T-helper 2 cell treated with Interferon-gamma antibody and Interleukin-4, amounts not matched to agents 5 μg/mL and 100 μg/mL, for 36 hours (primary cell): ENCODE measurements at regions not wholly inside any gene's neighbourhood (a gene's known extent, or its start where the extent isn't known, plus 50 kb on each side); places are given as distances from the start of the nearest gene placed in this dataset.

Experiments
- DNase-seq: peaks from one replicate; pipeline ENCODE4 v3.0.0; 2021; ENCODE audit warnings: low spot score
- H3K27ac Mint-ChIP-seq: one replicate; pipeline ENCODE4 v1.8.0; 2021; ENCODE audit warnings: mild to moderate bottlenecking, mixed read lengths
- H3K27me3 Mint-ChIP-seq: one replicate; pipeline ENCODE4 v1.8.0; 2021; ENCODE audit warnings: low read depth, mixed read lengths
- H3K36me3 Mint-ChIP-seq: one replicate; pipeline ENCODE4 v1.8.0; 2021; ENCODE audit warnings: low read depth, mixed read lengths
- H3K4me1 Mint-ChIP-seq: one replicate; pipeline ENCODE4 v1.8.0; 2021; ENCODE audit warnings: low read depth, mixed read lengths
- H3K4me3 Mint-ChIP-seq: one replicate; pipeline ENCODE4 v1.8.0; 2022; ENCODE audit warnings: mild to moderate bottlenecking, moderate library complexity, mixed read lengths
- H3K9me3 Mint-ChIP-seq: one replicate; pipeline ENCODE4 v1.8.0; 2021; ENCODE audit warnings: mixed read lengths

DNA sequence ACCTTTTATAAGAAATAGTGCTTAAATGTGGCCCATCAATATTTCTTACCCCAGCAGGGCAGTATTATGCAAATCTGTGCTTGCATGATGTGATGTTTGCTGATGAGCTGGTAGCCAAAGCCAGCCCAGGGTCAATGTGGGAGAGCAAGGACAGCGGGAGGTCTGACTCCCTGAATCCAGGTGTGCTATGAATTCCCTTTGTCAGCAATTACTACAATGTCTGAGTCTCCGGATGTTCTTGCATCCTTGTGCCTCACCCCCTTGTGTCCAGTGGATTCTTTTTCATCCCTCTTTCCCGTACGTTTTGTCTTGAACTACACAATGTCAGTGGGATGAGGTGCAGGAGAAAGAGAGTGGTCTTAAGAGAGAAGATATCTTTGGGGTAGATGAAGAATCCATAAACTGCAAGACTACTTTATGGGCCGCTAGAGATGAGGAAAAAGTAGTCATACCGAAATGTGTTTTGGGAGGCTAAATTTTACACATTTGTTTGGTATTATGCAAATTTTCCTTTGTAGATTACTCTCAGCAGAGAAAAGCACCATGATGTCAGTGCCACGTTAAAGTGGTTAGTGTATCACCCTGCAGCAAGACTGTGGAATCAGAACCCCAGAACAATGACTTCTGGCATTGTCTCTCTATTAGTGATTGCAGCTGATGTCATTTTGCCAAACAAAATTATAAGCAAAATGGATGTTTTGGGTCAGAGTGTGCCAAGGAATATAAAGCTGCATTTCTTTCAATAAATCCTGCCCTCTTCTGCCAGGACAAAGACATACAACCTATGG is 53.5 kb upstream of the TSHZ3 start:
- no peak overlapping the region for H3K4me3 Mint-ChIP-seq
- no peaks in the 10 kb centered on the region for H3K9me3 Mint-ChIP-seq
- no peaks in the 10 kb centered on the region for H3K4me1 Mint-ChIP-seq
- H3K36me3 Mint-ChIP-seq, result no peaks in the 10 kb centered on the region
- DNase-seq, result no peak
- H3K27me3 Mint-ChIP-seq, result no peaks in the 10 kb centered on the region
- no peak overlapping the region for H3K27ac Mint-ChIP-seq

DNA sequence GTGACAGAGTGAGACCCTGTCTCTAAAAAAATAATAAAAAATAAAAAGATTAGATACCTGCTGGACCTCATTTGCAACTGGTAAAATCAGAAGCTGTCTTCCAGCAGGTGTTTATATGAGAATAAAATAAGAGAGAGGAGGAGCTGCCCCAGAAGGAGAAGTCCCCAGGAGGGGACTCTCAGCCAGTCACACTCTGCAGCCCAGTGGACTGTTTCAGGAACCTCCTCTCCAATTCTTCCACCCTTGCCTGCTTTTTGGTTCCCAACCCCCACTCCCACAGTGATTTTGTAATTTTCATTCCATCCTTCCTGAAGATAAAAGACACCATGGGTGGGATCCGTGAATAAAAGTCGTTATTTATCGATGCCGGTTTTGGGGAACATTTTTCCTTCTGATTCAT is 56.9 kb upstream of the TSHZ3 start:
- Mint-ChIP-seq H3K4me1 (no peaks in the 10 kb centered on the region), H3K4me3 (no peak overlapping the region), H3K27ac (no peak overlapping the region), H3K36me3 (no peaks in the 10 kb centered on the region), H3K9me3 (no peaks in the 10 kb centered on the region), H3K27me3 (no peaks in the 10 kb centered on the region)
- no peak for DNase-seq

DNA sequence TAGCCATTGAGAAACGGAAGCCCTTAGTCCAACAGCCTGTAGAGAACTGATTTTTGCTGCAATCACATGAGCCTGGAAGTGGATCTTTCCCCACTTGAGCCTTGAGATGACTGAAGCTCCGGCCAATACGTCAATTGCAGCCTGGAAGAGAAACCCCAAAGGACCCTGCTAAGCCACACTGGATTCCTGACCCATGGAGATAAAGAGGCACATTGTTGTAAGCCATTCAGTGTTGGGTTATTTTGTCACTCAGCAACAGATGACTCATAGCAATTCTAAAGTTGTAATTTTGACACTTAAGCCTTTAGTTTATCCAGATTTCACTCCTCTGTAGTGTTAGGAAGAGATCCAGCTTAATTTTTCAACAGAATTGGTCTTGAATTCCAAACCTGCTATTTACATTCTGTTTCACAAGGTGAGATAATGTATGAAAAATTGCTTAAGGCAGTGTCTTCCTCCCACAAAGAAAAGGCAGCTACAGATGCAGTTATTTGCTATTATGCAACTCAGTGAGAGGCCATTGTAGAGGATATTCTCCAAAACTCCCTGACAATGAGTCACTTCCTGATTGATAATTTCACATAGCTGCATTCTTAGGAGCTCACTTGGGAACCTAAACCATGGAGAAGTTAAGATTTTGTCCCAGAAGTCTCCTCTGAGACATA is 59.4 kb upstream of the TSHZ3 start:
- Mint-ChIP-seq H3K27me3 (no peaks in the 10 kb centered on the region), H3K4me1 (no peaks in the 10 kb centered on the region), H3K36me3 (no peaks in the 10 kb centered on the region), H3K9me3 (no peaks in the 10 kb centered on the region), H3K4me3 (no peak overlapping the region), H3K27ac (no peak overlapping the region)
- DNase-seq, result no peak

DNA sequence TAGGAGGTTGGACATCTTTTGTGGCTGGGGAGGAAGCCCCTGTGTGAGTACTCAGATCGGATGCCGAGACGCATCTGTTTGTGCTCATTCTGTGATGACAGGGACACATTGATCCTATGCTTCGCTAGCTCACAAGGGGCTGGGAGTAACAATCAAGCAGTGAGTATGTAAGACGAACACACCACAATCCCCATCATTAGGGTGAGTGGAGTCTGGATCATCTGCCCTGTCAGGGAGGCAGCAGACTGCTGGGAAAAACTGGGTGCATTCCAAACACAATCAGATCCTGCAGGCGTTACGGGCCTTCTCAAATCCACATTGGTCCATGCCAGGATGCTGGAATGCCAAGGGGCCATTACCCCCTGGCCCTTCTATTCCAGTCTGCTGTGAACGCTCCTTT is 64.1 kb upstream of the TSHZ3 start:
- Mint-ChIP-seq H3K9me3 (no peaks in the 10 kb centered on the region), H3K4me3 (no peak overlapping the region), H3K27ac (no peak overlapping the region), H3K36me3 (no peaks in the 10 kb centered on the region), H3K4me1 (no peaks in the 10 kb centered on the region), H3K27me3 (no peaks in the 10 kb centered on the region)
- DNase-seq, result no peak

DNA sequence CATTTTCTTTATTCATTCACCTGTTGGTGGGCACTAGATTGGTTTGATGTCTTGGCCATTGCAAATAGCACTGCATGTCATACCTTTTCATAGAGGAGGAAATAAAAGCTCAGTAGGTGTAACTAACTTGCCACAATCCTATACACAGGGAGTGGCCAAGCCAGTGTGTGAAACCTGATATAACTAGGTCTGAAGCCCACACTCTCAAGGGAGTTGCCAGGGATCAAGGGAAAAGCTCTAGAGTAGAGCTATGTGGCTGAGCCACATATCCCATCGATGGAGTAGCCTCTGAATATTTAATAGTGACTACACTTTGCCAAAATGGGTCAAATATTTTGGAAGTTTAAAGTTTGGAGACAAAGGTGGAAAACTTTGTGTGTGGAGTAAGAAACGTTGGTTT is 66.1 kb upstream of the TSHZ3 start:
- DNase-seq, result no peak
- H3K27me3 Mint-ChIP-seq, result no peaks in the 10 kb centered on the region
- H3K4me3 Mint-ChIP-seq, result no peak overlapping the region
- no peaks in the 10 kb centered on the region for H3K9me3 Mint-ChIP-seq
- no peaks in the 10 kb centered on the region for H3K4me1 Mint-ChIP-seq
- H3K36me3 Mint-ChIP-seq, result no peaks in the 10 kb centered on the region
- H3K27ac Mint-ChIP-seq, result no peak overlapping the region

DNA sequence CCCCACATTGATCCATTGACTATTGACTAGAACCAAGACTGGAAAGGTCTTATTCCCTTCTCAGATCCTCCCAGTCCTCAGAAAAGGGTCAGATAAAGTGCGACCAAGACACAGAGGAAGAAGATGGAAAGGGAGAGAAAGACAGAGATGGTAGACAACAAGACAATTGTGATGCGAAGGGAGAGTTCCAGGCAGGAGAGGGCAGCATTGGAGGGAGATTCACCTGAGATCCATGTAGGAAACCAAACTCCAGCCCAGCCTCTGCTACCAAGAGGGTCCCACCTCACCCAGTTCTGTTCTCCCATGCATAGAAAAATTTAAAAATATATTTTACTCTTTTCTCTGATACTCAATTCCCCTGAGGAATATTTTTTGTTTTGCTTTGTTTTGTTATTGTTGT is 67.3 kb upstream of the TSHZ3 start:
- DNase-seq, result no peak
- no peaks in the 10 kb centered on the region for H3K4me1 Mint-ChIP-seq
- no peaks in the 10 kb centered on the region for H3K27me3 Mint-ChIP-seq
- no peak overlapping the region for H3K27ac Mint-ChIP-seq
- no peaks in the 10 kb centered on the region for H3K9me3 Mint-ChIP-seq
- no peak overlapping the region for H3K4me3 Mint-ChIP-seq
- no peaks in the 10 kb centered on the region for H3K36me3 Mint-ChIP-seq

DNA sequence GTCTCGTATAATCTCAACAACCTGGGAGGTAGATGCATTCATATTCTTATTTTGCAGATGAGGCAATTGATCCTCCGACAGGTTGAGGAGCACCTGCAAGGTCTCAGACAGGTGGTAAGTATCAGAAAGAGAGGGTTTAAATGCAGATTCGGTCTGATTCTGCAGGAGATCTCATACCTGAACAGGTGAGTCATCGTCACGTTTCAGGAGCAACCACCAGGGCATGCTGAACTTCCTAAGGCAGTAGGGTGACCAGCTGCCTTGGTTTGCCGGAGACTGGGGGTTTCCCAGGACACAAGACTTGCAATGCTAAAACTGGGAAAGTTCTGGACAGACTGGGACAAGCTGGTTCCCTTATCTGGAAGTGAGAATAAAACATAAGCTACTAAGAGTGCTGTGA is 68.8 kb upstream of the TSHZ3 start:
- no peak for DNase-seq
- Mint-ChIP-seq H3K4me3 (no peak overlapping the region), H3K36me3 (no peaks in the 10 kb centered on the region), H3K4me1 (no peaks in the 10 kb centered on the region), H3K27ac (no peak overlapping the region), H3K27me3 (no peaks in the 10 kb centered on the region), H3K9me3 (no peaks in the 10 kb centered on the region)

DNA sequence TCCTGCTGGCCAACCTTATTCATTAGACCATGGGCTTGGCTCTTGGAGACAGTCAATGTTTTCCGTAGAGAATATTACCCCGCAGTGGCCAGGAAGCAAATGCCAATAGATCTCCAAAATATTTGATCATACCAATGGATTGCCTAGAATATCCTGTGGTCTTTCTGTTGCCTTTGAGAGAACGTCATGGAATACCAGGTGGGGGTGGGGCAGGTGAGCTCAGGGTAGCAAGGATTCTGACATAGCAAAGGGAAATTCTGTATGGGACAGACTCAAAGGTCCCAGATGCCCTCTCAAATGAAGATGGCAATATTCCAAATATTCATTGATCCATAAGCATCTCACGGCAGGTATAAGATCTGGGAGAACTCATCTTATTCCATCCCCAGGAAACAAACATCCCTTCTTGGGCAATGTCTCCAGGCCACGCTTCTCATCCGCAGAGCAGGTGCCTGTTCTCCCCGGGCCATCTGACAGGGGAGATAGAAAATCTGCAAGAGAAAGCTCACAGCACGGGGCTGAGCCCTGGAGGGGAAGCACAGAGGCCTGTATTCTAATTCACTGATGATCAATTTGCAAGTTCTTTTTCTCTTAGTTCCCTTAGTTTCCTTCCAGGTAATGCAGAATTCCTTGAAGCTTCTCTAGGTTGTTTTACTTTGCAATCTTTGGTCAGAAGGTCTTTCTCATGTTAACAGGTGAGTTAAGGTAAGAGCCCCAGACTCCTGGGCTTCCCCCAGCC is 69.6 kb upstream of the TSHZ3 start:
- no peak overlapping the region for H3K4me3 Mint-ChIP-seq
- H3K4me1 Mint-ChIP-seq, result no peaks in the 10 kb centered on the region
- H3K27me3 Mint-ChIP-seq, result no peaks in the 10 kb centered on the region
- no peak for DNase-seq
- no peaks in the 10 kb centered on the region for H3K36me3 Mint-ChIP-seq
- H3K27ac Mint-ChIP-seq, result no peak overlapping the region
- H3K9me3 Mint-ChIP-seq, result no peaks in the 10 kb centered on the region

DNA sequence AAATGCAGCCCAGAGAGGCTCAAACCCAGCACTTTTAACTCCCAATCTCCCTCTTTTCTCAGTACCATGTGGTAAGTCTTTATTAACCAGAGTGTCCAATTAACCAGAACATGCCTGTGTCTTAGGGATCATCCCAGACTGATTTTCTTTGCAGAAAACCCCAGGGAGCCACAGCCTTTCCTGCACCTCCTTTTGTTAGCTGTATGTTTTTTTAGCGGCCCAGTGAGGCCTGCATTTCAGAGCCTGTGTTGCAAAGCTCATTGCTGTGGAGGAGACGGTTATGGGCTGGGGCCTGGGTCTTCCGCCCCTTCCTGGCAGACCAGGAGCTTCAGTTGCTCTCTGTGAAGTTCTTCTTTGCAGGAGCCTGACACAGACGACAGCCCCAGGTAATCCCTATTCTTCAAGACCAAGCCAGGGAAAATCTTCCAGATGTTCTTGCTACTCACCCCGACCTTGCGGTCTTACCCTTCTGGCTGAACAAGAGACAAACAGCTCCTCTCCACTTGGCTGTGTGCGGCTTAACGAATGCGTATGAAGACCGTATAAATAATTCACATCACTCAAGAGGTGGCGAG is 70.7 kb upstream of the TSHZ3 start:
- no peaks in the 10 kb centered on the region for H3K4me1 Mint-ChIP-seq
- H3K4me3 Mint-ChIP-seq, result no peak overlapping the region
- no peaks in the 10 kb centered on the region for H3K27me3 Mint-ChIP-seq
- H3K27ac Mint-ChIP-seq, result no peak overlapping the region
- H3K36me3 Mint-ChIP-seq, result no peaks in the 10 kb centered on the region
- DNase-seq, result no peak
- H3K9me3 Mint-ChIP-seq, result no peaks in the 10 kb centered on the region

DNA sequence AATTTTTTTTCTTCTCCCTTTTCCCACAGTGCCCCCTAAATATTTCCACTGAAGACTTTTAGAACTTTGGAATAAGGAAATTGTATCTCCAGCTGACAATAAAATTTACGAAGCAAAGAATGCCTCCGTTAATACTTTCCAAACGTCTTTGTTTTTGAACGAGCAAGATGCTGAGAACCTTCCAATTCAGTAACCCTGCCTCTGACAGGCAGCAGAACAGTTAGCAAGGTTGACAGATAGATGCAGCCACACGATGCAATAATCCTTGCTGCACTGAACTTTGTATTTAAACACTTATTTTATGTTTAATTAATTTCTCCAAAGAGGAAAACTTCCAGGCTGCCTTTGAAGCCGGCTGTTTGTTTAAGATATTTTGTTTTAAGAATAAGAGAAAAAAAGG is 71.8 kb upstream of the TSHZ3 start:
- no peak for DNase-seq
- Mint-ChIP-seq H3K36me3 (no peaks in the 10 kb centered on the region), H3K4me3 (no peak overlapping the region), H3K9me3 (no peaks in the 10 kb centered on the region), H3K27me3 (no peaks in the 10 kb centered on the region), H3K4me1 (no peaks in the 10 kb centered on the region), H3K27ac (no peak overlapping the region)

DNA sequence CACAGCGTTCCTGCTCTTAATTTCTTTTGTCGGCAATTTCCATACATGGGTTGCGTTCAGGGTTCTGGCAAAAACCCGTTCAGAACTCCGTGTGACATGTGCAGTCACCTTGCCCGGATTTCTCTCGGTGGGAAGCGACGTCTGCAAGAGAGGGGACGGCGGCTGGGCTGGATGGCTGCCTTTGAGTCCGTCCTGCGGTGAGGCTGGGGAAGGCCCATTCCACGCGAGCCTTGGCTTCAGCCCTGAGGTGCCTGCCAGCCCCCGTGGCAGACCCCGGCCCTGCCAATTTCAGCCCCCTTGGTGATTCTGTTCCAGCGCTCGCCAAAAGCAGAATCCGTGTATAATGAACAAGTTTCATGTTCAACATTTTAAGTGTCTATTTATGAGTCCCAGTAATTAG is 72.6 kb upstream of the TSHZ3 start:
- no peak overlapping the region for H3K4me3 Mint-ChIP-seq
- no peaks in the 10 kb centered on the region for H3K9me3 Mint-ChIP-seq
- no peaks in the 10 kb centered on the region for H3K36me3 Mint-ChIP-seq
- H3K4me1 Mint-ChIP-seq, result no peaks in the 10 kb centered on the region
- H3K27me3 Mint-ChIP-seq, result no peaks in the 10 kb centered on the region
- no peak for DNase-seq
- no peak overlapping the region for H3K27ac Mint-ChIP-seq

DNA sequence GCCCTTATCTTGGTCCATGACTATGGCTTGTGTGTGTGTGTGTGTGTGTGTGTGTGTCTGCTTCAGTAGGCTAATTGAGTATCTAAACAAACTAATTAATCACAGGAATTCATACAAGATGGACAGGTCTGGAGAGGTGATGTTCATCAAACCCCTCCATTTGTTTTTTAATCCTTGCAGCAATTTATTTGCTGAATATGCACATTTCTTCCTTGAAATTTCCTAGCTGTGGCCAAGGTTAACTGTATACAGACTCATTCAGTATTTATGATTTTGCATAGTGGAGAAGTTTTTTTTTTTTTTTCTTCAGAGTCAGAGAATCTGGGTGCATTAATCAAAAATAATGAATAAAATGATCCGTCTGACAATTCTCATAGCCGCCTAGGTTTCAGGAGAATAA is 74.7 kb upstream of the TSHZ3 start:
- H3K36me3 Mint-ChIP-seq, result no peaks in the 10 kb centered on the region
- no peaks in the 10 kb centered on the region for H3K9me3 Mint-ChIP-seq
- H3K4me3 Mint-ChIP-seq, result no peak overlapping the region
- H3K27me3 Mint-ChIP-seq, result no peaks in the 10 kb centered on the region
- no peak overlapping the region for H3K27ac Mint-ChIP-seq
- DNase-seq, result no peak
- H3K4me1 Mint-ChIP-seq, result no peaks in the 10 kb centered on the region

DNA sequence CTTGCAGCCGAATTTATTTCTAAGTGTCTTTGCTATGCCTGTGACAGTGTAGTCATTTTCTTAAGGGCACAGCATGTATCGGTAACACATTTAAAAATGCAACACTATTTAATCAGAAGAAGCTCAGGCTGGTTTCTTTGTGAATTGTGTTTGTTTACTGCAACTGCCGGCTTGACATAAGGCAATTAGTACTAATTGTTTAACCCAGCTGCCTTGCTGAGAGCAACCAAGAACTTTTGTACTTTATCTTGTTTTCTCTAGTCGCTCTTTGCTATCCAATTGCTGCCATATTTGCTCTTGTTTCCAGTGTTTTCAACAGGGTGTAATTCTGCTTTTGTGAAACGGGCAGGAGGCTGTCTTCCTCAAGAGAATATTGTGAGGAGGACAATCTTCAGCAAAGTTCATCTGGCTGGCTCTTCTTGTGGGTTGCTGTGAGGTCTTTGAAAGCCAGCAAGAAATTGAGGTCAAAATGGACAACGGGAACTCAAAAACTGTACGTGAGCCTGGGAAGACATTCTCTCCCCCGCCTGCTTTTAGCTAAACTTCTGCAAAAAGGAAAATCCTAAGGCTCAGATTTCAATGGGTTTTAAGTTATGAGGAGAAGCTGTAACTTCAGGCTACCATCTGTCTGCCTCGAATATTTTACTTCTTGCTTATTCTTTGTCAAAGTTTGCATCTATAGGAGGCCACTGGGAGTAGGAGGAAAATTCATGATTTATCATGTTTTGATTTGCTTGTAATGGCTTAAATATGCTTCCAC is 75.8 kb upstream of the TSHZ3 start:
- Mint-ChIP-seq H3K4me3 (no peak overlapping the region), H3K36me3 (no peaks in the 10 kb centered on the region), H3K27me3 (no peaks in the 10 kb centered on the region), H3K4me1 (no peaks in the 10 kb centered on the region), H3K27ac (no peak overlapping the region), H3K9me3 (no peaks in the 10 kb centered on the region)
- no peak for DNase-seq

DNA sequence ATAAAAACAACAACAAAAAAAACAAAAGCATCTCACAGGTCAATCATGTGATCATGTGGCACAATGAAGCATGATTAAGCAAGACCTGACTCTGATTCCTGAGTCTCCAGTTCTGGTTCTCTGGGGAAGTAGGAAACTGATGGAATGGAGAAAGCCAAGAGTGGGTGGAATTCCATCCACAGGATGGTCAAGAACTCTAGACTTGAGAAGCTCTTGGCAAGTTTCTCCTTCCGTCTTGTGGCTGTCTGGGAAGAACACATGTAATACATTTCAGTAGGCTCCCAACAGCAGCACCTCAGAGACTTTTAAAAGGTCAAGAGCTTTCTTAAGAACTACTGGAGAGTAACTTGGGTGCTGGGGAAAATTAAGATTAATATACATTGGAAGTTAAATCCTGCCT is 78.6 kb upstream of the TSHZ3 start:
- Mint-ChIP-seq H3K4me3 (no peak overlapping the region), H3K27ac (no peak overlapping the region), H3K9me3 (no peaks in the 10 kb centered on the region), H3K27me3 (no peaks in the 10 kb centered on the region), H3K36me3 (no peaks in the 10 kb centered on the region), H3K4me1 (no peaks in the 10 kb centered on the region)
- DNase-seq, result no peak
